ENCODE measurements at regions not wholly inside any gene's neighbourhood (a gene's known extent, or its start where the extent isn't known, plus 50 kb on each side); places are given as distances from the start of the nearest gene placed in this dataset.

GRCh38 chr9:28938981-28939380 lies 1365.7 kb upstream of the C9orf72 start:
- no peak for FAIRE-seq
- H3K4me1 ChIP-seq (ENCODE audit: control insufficient read depth, extremely low read depth, insufficient read depth, low read length): no peaks in the 10 kb centered on the region
- no peaks in the 10 kb centered on the region for H3K36me3 ChIP-seq (ENCODE audit: control insufficient read depth in 2 of 2, extremely low read depth in 1 of 2, insufficient read depth in 2 of 2, low read length in 2 of 2)
- H3K27ac ChIP-seq (ENCODE audit: insufficient read depth, low read depth, low read length): no peak overlapping the region
- dilution Hi-C loops (cut with MboI; ENCODE audit: extremely low pct_ligation_motif_present, low sequenced_read_pairs) (no loop called here), intact Hi-C loops (cut with micrococcal nuclease) (no loop called here)
- DNase-seq (ENCODE audit: low read depth, low spot score): no peak
- no peak overlapping the region for H2AFZ ChIP-seq (ENCODE audit: low read depth, low read length)
- H4K20me1 ChIP-seq (replicated peaks; ENCODE audit: control insufficient read depth, extremely low read depth, insufficient read depth, low read length): no peaks in the 10 kb centered on the region
- CTCF ChIA-PET: no interaction called here
- TF ChIP-seq JUN (IDR thresholded peaks at IDR 0.05; ENCODE audit: borderline replicate concordance, insufficient read depth, insufficient read length, low read depth) (no peak), POLR2A (IDR thresholded peaks at IDR 0.05; ENCODE audit: low read depth, low read length) (no peak), MYC (IDR thresholded peaks at IDR 0.05; ENCODE audit: low read depth, low read length) (no peak), GATA2 (IDR thresholded peaks at IDR 0.05; ENCODE audit: insufficient read depth, insufficient read length, low read depth, low read length) (no peak), MAX (IDR thresholded peaks at IDR 0.05; ENCODE audit: insufficient read depth, insufficient read length) (no peak)
- H3K9me1 ChIP-seq (replicated peaks; ENCODE audit: control insufficient read depth, extremely low read depth, insufficient read depth, low read length): no peaks in the 10 kb centered on the region
- BruUV-seq (replicated peaks): no TSS peak
- no peak overlapping the region for H3K4me2 ChIP-seq (ENCODE audit: insufficient read depth, low read length)
- POLR2A ChIA-PET: no interaction called here
- H3K27me3 ChIP-seq (ENCODE audit: control insufficient read depth in 2 of 2, insufficient read depth in 2 of 2, low read length in 2 of 2): no peaks in the 10 kb centered on the region
- no peaks in the 10 kb centered on the region for H3K79me2 ChIP-seq (ENCODE audit: control insufficient read depth, insufficient read depth, low read length)
- no peak overlapping the region for H3K4me3 ChIP-seq (replicated peaks in 1 of 3; ENCODE audit: insufficient read depth in 1 of 3, low read depth in 1 of 3, low read length in 3 of 3)
- H3K9ac ChIP-seq (replicated peaks; ENCODE audit: extremely low read depth, insufficient read depth, low read length): no peak overlapping the region
- H3K9me3 ChIP-seq (replicated peaks; ENCODE audit: control insufficient read depth, insufficient read depth, low read length): no peaks in the 10 kb centered on the region

GRCh38 chr9:28941856-28942255 lies 1368.6 kb upstream of the C9orf72 start:
- TF ChIP-seq POLR2AphosphoS5 (IDR thresholded peaks at IDR 0.05; ENCODE audit: insufficient read depth, low read depth, low read length) (no peak), CTCF (IDR thresholded peaks at IDR 0.05; ENCODE audit: extremely low read depth in 1 of 2, insufficient read depth in 1 of 2, low read depth in 1 of 2, low read length in 2 of 2) (no peak), GATA2 (IDR thresholded peaks at IDR 0.05; ENCODE audit: insufficient read depth, insufficient read length, low read depth, low read length) (no peak), FOS (IDR thresholded peaks at IDR 0.05; ENCODE audit: borderline replicate concordance, insufficient read depth, low read length) (no peak), POLR2A (IDR thresholded peaks at IDR 0.05; ENCODE audit: low read depth, low read length) (no peak), EZH2 (IDR thresholded peaks at IDR 0.05; ENCODE audit: borderline replicate concordance, low read depth, low read length, severe bottlenecking) (no peak), MYC (IDR thresholded peaks at IDR 0.05; ENCODE audit: low read depth, low read length) (no peak), JUN (IDR thresholded peaks at IDR 0.05; ENCODE audit: borderline replicate concordance, insufficient read depth, insufficient read length, low read depth) (no peak), MAX (IDR thresholded peaks at IDR 0.05; ENCODE audit: insufficient read depth, insufficient read length) (no peak)
- no peak for DNase-seq (ENCODE audit: low read depth, low spot score)
- Histone ChIP-seq H3K36me3 (ENCODE audit: control insufficient read depth in 2 of 2, extremely low read depth in 1 of 2, insufficient read depth in 2 of 2, low read length in 2 of 2) (no peaks in the 10 kb centered on the region), H4K20me1 (replicated peaks; ENCODE audit: control insufficient read depth, extremely low read depth, insufficient read depth, low read length) (no peaks in the 10 kb centered on the region), H3K9me3 (replicated peaks; ENCODE audit: control insufficient read depth, insufficient read depth, low read length) (no peaks in the 10 kb centered on the region), H3K27me3 (ENCODE audit: control insufficient read depth in 2 of 2, insufficient read depth in 2 of 2, low read length in 2 of 2) (no peaks in the 10 kb centered on the region), H3K4me2 (ENCODE audit: insufficient read depth, low read length) (no peak overlapping the region), H3K27ac (ENCODE audit: insufficient read depth, low read depth, low read length) (no peak overlapping the region), H3K4me3 (replicated peaks in 1 of 3; ENCODE audit: insufficient read depth in 1 of 3, low read depth in 1 of 3, low read length in 3 of 3) (no peak overlapping the region), H3K4me1 (ENCODE audit: control insufficient read depth, extremely low read depth, insufficient read depth, low read length) (no peaks in the 10 kb centered on the region), H3K9ac (replicated peaks; ENCODE audit: extremely low read depth, insufficient read depth, low read length) (no peak overlapping the region), H3K79me2 (ENCODE audit: control insufficient read depth, insufficient read depth, low read length) (no peaks in the 10 kb centered on the region), H3K9me1 (replicated peaks; ENCODE audit: control insufficient read depth, extremely low read depth, insufficient read depth, low read length) (no peaks in the 10 kb centered on the region), H2AFZ (ENCODE audit: low read depth, low read length) (no peak overlapping the region)
- CTCF ChIA-PET: no interaction called here
- intact Hi-C loops (cut with micrococcal nuclease) (no loop called here), dilution Hi-C loops (cut with MboI; ENCODE audit: extremely low pct_ligation_motif_present, low sequenced_read_pairs) (no loop called here)
- no TSS peak for BruUV-seq (replicated peaks)
- POLR2A ChIA-PET: no interaction called here
- no peak for FAIRE-seq
